PFSK-1 (cell line): ENCODE measurements at regions not wholly inside any gene's neighbourhood (a gene's known extent, or its start where the extent isn't known, plus 50 kb on each side); places are given as distances from the start of the nearest gene placed in this dataset.

ENCODE experiments used
- POLR2AphosphoS5 ChIP-seq: IDR thresholded peaks from 2 replicates; pipeline ENCODE4 v1.6.1; 2012; ENCODE audit warnings: low read depth, mild to moderate bottlenecking, control low read depth, low read length, moderate library complexity
- TAF1 ChIP-seq: IDR thresholded peaks from 2 replicates; pipeline ENCODE4 v1.6.1; 2012; ENCODE audit warnings: low read length, control low read depth, borderline replicate concordance; ENCODE audit not compliant: insufficient read depth

- TF ChIP-seq POLR2AphosphoS5: no peak
- no peak for TF ChIP-seq TAF1
These were observed 175.8 kb upstream of the TMEM132C start for GRCh38 chr12:128091101-128091720.
